ENCODE measurements at regions not wholly inside any gene's neighbourhood (a gene's known extent, or its start where the extent isn't known, plus 50 kb on each side); places are given as distances from the start of the nearest gene placed in this dataset.

DNA sequence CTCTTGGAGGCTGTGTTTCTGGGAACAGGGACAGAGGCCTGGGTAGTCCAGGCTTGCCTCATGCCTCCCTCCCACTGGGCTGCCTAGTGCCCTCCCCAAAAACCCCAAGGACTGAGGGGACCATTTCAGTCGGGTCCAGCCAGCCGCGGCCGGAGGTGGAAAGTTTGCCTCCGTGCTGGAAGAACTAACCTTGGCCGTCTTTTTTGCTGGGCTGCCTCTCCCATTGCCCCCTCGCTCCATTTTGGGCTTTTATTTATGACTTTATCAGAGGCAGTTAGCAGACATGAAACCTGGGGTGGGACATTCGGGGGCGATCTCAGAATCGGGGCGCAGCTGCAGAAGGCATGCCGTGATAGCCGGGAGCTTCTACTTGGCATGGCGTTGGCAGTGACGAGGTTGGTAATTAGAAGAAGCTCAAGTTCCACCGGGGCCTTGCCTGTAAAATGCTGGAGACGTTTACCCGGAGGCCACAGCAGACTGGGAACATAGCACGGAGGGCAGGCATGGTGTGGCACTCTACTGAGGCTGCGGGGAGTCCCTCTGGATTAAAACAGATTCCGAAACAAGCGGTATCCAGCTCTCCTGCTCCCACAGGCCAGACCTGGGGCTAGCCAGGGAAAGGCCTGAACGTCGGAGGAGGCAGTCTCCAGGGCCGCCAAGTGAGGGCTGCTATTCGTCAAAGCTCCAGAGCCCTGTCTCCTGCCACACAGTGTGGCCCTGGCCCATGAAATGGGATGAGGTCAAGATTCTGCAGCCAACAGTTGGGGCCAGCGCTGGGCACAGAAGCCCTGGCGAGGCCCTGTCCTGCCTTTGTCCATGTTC, 76.4 kb upstream of the PPARA start:
- TF ChIP-seq POLR2A (IDR thresholded peaks at IDR 0.05), result no peak
- no peak for TF ChIP-seq EP300 (IDR thresholded peaks at IDR 0.05)
- TF ChIP-seq POLR2AphosphoS5 (IDR thresholded peaks at IDR 0.05), result no peak
- TF ChIP-seq, protein P1, sequence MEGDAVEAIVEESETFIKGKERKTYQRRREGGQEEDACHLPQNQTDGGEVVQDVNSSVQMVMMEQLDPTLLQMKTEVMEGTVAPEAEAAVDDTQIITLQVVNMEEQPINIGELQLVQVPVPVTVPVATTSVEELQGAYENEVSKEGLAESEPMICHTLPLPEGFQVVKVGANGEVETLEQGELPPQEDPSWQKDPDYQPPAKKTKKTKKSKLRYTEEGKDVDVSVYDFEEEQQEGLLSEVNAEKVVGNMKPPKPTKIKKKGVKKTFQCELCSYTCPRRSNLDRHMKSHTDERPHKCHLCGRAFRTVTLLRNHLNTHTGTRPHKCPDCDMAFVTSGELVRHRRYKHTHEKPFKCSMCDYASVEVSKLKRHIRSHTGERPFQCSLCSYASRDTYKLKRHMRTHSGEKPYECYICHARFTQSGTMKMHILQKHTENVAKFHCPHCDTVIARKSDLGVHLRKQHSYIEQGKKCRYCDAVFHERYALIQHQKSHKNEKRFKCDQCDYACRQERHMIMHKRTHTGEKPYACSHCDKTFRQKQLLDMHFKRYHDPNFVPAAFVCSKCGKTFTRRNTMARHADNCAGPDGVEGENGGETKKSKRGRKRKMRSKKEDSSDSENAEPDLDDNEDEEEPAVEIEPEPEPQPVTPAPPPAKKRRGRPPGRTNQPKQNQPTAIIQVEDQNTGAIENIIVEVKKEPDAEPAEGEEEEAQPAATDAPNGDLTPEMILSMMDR (IDR thresholded peaks at IDR 0.05), result no peak
- intact Hi-C loops (cut with DNase I; ENCODE audit: low total_unique reads), result loop anchor here (10.0 kb wide), 1 partner anchor 59 kb away; no protein-coding TSS in a partner anchor
- Histone ChIP-seq H3K27me3 (no peaks in the 10 kb centered on the region), H3K4me3 (peak overlapping the region; percentile 59 to 91 (median 80)), H3K9me3 (no peaks in the 10 kb centered on the region), H3K27ac (peak overlapping the region; percentile 82 to 100 (median 99)), H3K4me1 (peaks cover 36 to 70% (median 51%) of the 10 kb centered on the region in 4 donors), H3K36me3 (peaks cover 0 to 12% (median 0%) of the 10 kb centered on the region in 4 donors)
- 7 to 27% (median 17%) methylated on average over 26 to 28 of the region's 28 CpGs for WGBS, 5 donors
- DNase-seq, result peak in 1 of 2 donors; percentile 43

DNA sequence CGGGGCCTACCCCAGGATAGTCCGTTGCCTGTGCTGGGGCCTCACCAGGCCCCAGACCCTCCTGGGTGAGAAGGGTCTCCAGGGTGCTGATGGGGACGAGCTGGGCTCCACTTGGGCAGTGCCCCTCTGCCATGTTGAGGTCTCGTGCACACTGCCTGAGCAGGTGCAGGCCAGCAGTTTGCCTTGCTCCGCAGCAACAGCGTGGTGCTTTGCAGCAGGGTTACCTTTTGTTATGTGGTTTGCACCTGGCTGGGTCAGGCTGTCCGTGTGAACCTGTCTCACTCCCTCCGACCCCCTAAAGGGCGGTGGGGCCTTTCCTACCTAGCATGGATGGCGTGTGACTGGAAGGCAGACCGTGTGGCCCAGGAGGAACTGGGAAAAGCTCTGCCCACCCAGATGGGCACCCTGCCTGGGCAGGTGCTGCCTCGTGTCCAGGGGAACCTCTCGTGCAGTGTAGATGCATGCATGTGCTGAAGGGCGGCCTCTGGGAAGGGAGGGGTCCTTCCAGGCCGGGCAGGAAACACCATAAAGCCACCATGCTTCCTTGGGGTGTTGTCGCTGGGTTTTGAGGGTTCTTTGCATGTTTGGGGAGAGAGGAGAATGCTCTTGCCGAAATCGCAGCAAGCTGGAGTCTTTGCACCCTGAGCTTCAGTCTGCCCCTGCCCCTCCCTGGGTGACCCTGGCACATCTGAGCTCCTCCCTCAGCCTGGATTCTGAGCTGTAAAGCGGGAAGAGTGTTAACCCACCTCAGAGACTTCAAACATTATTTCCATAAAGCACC, 75.4 kb upstream of the PPARA start:
- intact Hi-C loops (cut with DNase I; ENCODE audit: low total_unique reads), result loop anchor here (10.0 kb wide), 1 partner anchor 60 kb away; no protein-coding TSS in a partner anchor
- DNase-seq, result peak in 1 of 2 donors; percentile 33
- TF ChIP-seq POLR2AphosphoS5 (IDR thresholded peaks at IDR 0.05) (no peak), POLR2A (IDR thresholded peaks at IDR 0.05) (no peak), EP300 (IDR thresholded peaks at IDR 0.05) (no peak)
- TF ChIP-seq, protein P1 (IDR thresholded peaks at IDR 0.05), result no peak

DNA sequence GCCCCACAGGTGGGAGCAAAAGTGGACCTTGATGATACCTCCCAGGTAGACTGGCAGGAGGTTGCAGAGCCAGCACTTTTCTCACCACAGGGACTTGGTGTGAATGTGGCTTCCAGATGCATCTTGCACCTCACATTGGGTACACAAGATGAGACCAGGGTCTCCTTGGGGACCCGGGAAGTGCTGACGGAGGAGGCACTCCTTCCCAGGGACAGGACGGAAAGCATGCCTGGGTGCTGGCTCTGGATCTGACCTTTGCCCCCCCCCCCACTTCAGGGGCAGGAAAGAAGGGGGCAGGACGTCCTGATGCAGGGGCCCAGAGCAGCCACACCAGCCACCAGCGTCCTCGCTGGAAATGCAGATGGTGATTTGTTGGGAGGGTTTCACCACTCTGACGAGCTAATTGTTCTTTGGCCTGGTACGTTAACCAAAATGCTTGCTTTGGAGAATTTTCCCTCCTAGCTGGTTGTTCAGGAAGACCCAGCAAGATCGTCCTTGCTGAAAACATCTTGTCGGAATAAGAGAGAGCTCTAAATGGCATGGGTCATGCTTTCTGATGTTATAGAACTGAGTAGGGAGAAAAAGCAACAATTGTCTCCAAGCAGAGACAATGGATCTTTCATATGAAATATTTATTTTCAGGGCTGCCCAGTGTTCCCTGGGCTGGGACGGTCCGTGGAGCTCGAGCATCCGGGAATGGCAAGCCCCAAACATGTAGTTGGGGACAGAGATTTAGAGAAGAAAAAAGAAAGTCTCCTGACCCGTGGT, 74.4 kb upstream of the PPARA start:
- peak in 1 of 2 donors; percentile 24 for DNase-seq
- Histone ChIP-seq H3K27me3 (no peaks in the 10 kb centered on the region), H3K27ac (peak overlapping the region; percentile 83 to 100 (median 99)), H3K4me1 (peaks cover 50 to 73% (median 63%) of the 10 kb centered on the region in 4 donors), H3K4me3 (peak overlapping the region; percentile 59 to 91 (median 80)), H3K36me3 (peaks cover 0 to 12% (median 0%) of the 10 kb centered on the region in 4 donors), H3K9me3 (no peaks in the 10 kb centered on the region)
- TF ChIP-seq EP300 (IDR thresholded peaks at IDR 0.05), result no peak
- TF ChIP-seq POLR2AphosphoS5 (IDR thresholded peaks at IDR 0.05), result no peak
- WGBS, 5 donors, result 12 to 22% (median 17%) methylated on average over 15 of the region's 15 CpGs
- intact Hi-C loops (cut with DNase I; ENCODE audit: low total_unique reads), result loop anchor here (10.0 kb wide), 1 partner anchor 61 kb away; no protein-coding TSS in a partner anchor

More for the DNA sequence above, 75.4 kb upstream of the PPARA start:
- Histone ChIP-seq H3K9me3 (no peaks in the 10 kb centered on the region), H3K4me3 (peak overlapping the region; percentile 59 to 91 (median 80)), H3K27me3 (no peaks in the 10 kb centered on the region), H3K27ac (peak overlapping the region; percentile 82 to 100 (median 99)), H3K4me1 (peaks cover 47 to 70% (median 59%) of the 10 kb centered on the region in 4 donors), H3K36me3 (peaks cover 0 to 12% (median 0%) of the 10 kb centered on the region in 4 donors)
- 6 to 20% (median 13%) methylated on average over 7 to 19 of the region's 19 CpGs for WGBS, 5 donors

DNA sequence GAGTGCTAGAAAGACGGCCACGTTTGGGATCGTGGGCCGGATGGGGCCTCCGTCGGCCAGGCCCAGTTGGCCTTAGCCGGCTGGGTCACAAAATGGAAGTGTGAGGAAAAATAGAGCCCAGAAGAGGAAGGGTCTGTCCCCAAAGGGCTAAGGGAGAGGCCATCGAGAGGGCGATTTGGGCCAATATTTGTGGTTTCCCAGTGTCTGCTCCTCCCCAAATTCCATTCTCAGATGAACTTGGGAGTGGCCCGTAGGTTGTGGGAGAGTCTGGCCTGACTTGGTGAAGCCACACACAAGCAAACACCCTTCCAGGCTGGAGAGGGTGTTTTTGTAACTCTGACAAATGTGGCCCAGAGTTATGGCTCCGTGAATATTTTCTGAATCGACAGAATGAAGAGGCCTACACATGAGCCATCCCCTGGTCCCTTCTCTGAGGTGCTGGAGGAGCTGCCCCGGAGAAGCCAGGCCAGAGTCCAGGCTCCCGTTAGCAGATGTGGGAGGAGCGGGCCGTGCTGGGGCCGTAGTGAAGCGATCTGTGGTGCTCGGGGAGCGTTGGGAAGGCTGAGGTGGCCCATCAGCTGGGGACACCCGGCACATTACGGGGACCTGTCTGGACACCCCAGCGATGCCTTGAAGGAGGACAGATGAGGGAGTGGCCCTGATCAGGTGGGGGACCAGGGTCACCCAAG, 73.5 kb upstream of the PPARA start:
- TF ChIP-seq EP300 (IDR thresholded peaks at IDR 0.05) (no peak), POLR2AphosphoS5 (IDR thresholded peaks at IDR 0.05) (peak in 2 of 3 donors; percentile 30 to 52)
- WGBS, 5 donors, result 10 to 30% (median 18%) methylated on average over 21 to 23 of the region's 23 CpGs
- H3K9me3 ChIP-seq, result no peaks in the 10 kb centered on the region
- H3K4me3 ChIP-seq, result peak overlapping the region; percentile 59 to 91 (median 80)
- intact Hi-C loops (cut with DNase I; ENCODE audit: low total_unique reads), result loop anchor here (10.0 kb wide), 1 partner anchor 62 kb away; no protein-coding TSS in a partner anchor
- peak in 1 of 2 donors; percentile 59 for DNase-seq
- peaks cover 50 to 80% (median 69%) of the 10 kb centered on the region in 4 donors for H3K4me1 ChIP-seq
- peak overlapping the region; percentile 83 to 100 (median 99) for H3K27ac ChIP-seq
- H3K36me3 ChIP-seq, result peaks cover 0 to 12% (median 0%) of the 10 kb centered on the region in 4 donors
- H3K27me3 ChIP-seq, result no peaks in the 10 kb centered on the region

All from stomach (tissue), 8 donors.